Peyer's patch (tissue), 4 donors: ENCODE measurements at regions not wholly inside any gene's neighbourhood (a gene's known extent, or its start where the extent isn't known, plus 50 kb on each side); places are given as distances from the start of the nearest gene placed in this dataset.

ENCODE experiments used
- DNase-seq, 3 donors: peaks; one replicate each; pipeline ENCODE4 v3.0.0-alpha.2; 2017 to 2019
- H3K27ac ChIP-seq, 4 donors: fragments of 200-600 bp; sonication (generic); one replicate each; pipeline ENCODE4 v1.5.1; 2016 to 2019
- H3K27me3 ChIP-seq, 2 donors: fragments of 200-600 bp; sonication (generic); one replicate each; pipeline ENCODE4 v1.5.1; 2019
- H3K36me3 ChIP-seq, 3 donors: fragments of 200-600 bp; sonication (generic); one replicate each; pipeline ENCODE4 v1.5.1; 2016 to 2019
- H3K4me1 ChIP-seq, 4 donors: fragments of 200-600 bp; sonication (generic); one replicate each; pipeline ENCODE4 v1.5.1; 2016 to 2019
- H3K4me3 ChIP-seq, 4 donors: fragments of 200-600 bp; sonication (generic); 1 replicate in 3 of 4; 2 replicates in 1 of 4; pipeline ENCODE4 v1.5.1; 2016 to 2019; ENCODE audit warnings: mild to moderate bottlenecking in 1 of 4
- H3K9me3 ChIP-seq, 4 donors: fragments of 200-600 bp; sonication (generic); one replicate each; pipeline ENCODE4 v1.5.1; 2016 to 2019; ENCODE audit warnings: mild to moderate bottlenecking in 1 of 4
- POLR2A ChIP-seq, 2 donors: fragments of 450-650 bp; IDR thresholded peaks; one replicate each; pipeline ENCODE4 v1.5.1; 2017; ENCODE audit warnings: antibody characterized with exemption in 2 of 2, mild to moderate bottlenecking in 2 of 2, moderate library complexity in 2 of 2
- TF ChIP-seq, protein P1 (sequence below), 6 experiments: fragments of 450-650 bp in 4 of 6; fragments of 200-600 bp in 2 of 6; sonication (generic) in 1 of 6; IDR thresholded peaks; one replicate each; pipeline ENCODE4 v1.5.1; 2017 to 2019; ENCODE audit warnings: antibody characterized with exemption in 6 of 6, mild to moderate bottlenecking in 3 of 6, moderate library complexity in 1 of 6

DNA sequence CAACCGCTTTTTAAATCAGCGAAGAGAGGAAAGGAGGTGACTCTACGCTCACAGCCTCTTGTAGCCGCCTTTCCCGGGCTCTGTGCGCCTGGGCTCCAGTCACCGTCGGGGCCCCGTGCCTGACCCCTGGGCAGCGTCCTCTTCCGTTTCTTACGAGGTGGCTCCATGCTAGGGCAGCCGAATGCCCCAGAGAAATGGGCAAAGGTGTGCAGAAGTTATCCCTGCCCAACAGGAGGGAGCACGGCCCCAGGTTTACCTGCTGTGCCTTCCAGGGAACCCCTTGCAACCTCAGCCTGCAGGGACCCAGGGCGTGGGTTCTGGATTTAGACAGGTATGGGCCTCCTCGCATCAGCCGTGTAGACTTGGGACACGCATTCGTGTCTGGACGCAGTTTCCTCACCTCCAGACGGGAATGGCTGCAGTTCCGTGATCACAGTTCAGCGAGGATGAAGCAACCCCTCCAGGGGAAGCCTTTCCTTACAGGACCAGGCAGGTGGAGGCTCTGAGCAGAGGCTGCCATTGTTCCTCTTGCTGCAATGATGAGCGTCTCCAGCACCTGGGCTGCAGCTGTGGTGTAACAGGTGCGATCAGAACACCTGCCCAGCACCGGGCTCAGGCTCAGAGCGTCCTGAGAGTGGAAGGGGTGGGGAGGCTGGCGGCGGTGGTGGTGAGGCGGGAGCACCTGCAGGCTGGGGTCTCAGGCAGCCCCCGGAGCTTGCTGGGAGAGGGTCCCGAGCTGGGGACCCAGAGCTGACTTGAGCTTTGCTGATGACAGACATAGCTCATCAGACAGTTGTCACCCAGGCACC lies 81.3 kb upstream of the BHLHE23 start:
- Histone ChIP-seq H3K4me3 (no peak overlapping the region), H3K9me3 (no peaks in the 10 kb centered on the region), H3K36me3 (no peaks in the 10 kb centered on the region), H3K27ac (no peak overlapping the region), H3K4me1 (no peaks in the 10 kb centered on the region), H3K27me3 (no peaks in the 10 kb centered on the region)
- TF ChIP-seq POLR2A (IDR thresholded peaks at IDR 0.05), result no peak
- TF ChIP-seq, protein P1, sequence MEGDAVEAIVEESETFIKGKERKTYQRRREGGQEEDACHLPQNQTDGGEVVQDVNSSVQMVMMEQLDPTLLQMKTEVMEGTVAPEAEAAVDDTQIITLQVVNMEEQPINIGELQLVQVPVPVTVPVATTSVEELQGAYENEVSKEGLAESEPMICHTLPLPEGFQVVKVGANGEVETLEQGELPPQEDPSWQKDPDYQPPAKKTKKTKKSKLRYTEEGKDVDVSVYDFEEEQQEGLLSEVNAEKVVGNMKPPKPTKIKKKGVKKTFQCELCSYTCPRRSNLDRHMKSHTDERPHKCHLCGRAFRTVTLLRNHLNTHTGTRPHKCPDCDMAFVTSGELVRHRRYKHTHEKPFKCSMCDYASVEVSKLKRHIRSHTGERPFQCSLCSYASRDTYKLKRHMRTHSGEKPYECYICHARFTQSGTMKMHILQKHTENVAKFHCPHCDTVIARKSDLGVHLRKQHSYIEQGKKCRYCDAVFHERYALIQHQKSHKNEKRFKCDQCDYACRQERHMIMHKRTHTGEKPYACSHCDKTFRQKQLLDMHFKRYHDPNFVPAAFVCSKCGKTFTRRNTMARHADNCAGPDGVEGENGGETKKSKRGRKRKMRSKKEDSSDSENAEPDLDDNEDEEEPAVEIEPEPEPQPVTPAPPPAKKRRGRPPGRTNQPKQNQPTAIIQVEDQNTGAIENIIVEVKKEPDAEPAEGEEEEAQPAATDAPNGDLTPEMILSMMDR (IDR thresholded peaks at IDR 0.05), result no peak
- DNase-seq, result peak in 2 of 3 donors; percentile 38 to 41

DNA sequence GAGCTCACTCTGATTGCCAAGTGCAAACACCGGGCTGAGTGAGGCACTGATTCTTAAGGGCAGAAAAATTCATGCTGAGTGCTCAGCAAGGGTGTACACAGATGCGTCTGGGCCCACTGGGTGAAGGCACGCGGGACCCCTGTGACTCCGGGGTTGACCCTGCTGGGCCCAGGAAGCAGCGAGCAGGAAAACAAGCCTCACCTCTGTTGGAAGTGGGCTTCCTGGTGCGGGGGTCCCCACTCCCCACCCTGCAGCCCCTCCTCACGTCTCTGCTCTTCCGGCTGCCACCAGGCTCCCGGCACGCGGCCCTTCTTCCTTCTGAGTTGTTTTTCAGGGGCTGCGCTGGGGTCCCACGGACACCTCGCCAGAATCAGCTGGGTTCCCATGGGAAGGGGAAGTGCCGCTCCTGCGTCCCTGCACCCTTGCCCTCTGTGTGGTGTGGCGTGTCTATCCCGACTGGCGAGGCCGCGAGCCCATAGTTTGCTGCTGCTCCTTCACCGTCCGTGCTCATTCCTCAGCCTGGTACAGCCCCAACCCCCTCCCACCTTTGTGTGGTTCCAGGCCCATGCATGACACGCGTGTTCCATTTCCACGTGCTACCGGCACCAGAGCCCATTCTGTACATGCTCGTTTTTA lies 80.6 kb upstream of the BHLHE23 start:
- Histone ChIP-seq H3K4me1 (no peaks in the 10 kb centered on the region), H3K27ac (no peak overlapping the region), H3K4me3 (no peak overlapping the region), H3K27me3 (no peaks in the 10 kb centered on the region), H3K36me3 (no peaks in the 10 kb centered on the region), H3K9me3 (no peaks in the 10 kb centered on the region)
- TF ChIP-seq, protein P1 (IDR thresholded peaks at IDR 0.05), result no peak
- TF ChIP-seq POLR2A (IDR thresholded peaks at IDR 0.05), result no peak
- DNase-seq, result peak in 2 of 3 donors; percentile 32 to 36

DNA sequence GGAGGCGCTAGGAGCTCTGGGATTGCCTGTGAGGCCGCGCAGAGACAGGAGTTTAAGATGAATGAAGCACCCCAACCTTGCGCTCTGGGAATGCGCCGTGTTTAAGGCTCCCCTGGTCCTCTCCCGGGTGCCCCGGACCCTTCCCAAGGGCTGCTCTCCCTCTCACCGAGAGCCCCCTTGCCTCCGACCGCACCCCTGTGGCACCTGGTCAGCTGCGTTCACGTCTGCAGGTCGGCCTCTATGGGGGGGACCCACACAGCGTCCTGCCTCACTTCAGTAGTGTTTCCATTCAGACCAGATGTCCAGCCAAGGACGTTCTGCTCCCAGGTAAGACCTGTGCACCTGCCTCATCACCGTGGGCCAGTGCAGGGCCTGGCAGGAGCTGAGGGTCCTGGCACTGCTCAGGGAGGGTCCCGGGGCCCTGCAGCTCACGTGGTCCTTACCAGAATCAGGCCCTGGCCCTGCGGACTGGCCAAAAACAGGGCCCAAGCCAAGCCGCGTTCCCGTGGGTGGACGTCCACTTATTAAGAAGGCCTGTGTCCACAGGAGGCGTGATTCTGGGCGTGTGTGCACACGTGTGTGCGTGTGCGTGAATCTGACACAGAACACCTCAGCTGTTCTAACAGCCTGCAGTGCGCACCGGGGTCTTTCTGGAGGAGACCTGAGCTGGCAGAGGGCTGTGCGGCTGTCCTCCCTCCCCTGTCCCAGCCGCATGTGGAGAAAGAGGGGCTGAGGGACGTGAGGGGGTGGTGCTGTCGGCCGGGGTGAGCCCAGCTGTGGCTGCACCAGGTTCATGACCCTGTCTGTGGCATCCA lies 79.9 kb upstream of the BHLHE23 start:
- Histone ChIP-seq H3K4me3 (no peak overlapping the region), H3K4me1 (no peaks in the 10 kb centered on the region), H3K27me3 (no peaks in the 10 kb centered on the region), H3K9me3 (no peaks in the 10 kb centered on the region), H3K36me3 (no peaks in the 10 kb centered on the region), H3K27ac (no peak overlapping the region)
- peak in 2 of 3 donors; percentile 36 to 37 for DNase-seq
- TF ChIP-seq, protein P1 (IDR thresholded peaks at IDR 0.05), result no peak
- no peak for TF ChIP-seq POLR2A (IDR thresholded peaks at IDR 0.05)

DNA sequence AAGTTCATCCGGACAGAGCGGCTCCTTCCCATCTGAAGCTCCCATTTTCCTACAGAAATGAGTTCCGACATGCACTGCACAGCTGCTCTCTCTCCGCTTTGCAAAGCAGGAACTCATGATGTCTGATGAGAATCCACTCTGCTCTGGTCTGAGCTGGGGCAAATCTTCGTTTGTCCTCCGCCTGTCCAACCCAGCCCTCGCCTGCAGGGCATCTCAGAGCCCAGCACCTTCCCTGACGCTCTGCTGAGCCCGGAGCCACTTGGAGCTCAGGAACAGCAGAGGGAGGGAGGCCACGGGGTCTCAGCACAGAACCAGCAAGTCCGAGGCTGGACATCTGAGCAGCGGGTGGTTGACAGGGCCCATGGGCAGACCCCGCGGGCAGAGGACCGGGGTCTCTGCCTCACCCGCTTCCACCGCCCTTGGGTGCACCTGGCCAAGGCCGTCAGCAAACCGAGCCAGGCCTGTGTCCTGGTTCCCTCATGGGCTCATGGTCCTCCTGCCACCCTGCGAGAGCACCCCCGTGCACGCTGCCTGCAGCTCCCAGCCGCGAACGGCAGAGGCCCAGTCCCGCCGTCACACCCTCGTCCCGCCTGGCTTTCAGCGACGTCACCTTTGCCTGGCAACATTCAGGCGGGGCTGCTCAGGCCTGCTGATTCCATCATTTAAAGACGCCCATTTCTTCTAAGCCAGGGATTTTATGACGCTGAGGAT lies 78.5 kb upstream of the BHLHE23 start:
- no peak for TF ChIP-seq POLR2A (IDR thresholded peaks at IDR 0.05)
- TF ChIP-seq, protein P1 (IDR thresholded peaks at IDR 0.05), result no peak
- Histone ChIP-seq H3K27me3 (no peaks in the 10 kb centered on the region), H3K4me1 (no peaks in the 10 kb centered on the region), H3K9me3 (peaks cover 0 to under 1% (median 0%) of the 10 kb centered on the region in 4 donors), H3K4me3 (no peak overlapping the region), H3K27ac (no peak overlapping the region), H3K36me3 (no peaks in the 10 kb centered on the region)
- DNase-seq, result peak in 2 of 3 donors; percentile 24 to 34

DNA sequence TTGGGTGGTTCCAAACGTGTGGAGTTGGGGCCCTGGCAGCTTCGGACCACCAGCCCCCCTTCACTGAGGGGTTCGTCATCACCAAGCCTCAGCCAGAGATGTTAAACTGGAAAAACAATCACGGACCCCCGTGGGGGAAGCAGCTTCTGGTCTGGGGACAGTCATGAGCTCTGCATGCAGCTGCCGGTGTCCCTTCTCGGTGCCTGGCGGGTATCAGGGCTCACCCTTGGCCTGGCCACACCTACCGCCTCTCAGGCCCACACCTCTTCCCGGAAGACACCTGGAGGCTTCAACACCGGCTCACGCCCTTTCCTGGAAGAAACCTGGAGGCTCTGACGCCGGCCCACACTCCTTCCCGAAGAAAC lies 77.8 kb upstream of the BHLHE23 start:
- no peaks in the 10 kb centered on the region for H3K36me3 ChIP-seq
- no peak overlapping the region for H3K4me3 ChIP-seq
- TF ChIP-seq POLR2A (IDR thresholded peaks at IDR 0.05), result no peak
- TF ChIP-seq, protein P1 (IDR thresholded peaks at IDR 0.05), result no peak
- no peak overlapping the region for H3K27ac ChIP-seq
- peaks cover 0 to 3% (median 0%) of the 10 kb centered on the region in 4 donors for H3K9me3 ChIP-seq
- DNase-seq, result peak in 2 of 3 donors; percentile 14 to 34
- H3K27me3 ChIP-seq, result no peaks in the 10 kb centered on the region
- no peaks in the 10 kb centered on the region for H3K4me1 ChIP-seq
